K562 (cell line): ENCODE measurements at regions not wholly inside any gene's neighbourhood (a gene's known extent, or its start where the extent isn't known, plus 50 kb on each side); places are given as distances from the start of the nearest gene placed in this dataset.
"Not testable (repeated sequence)": the region's sequence is repeated elsewhere in the genome, so short reads cannot be mapped to it uniquely, and the experiment has no call there.

ENCODE experiments used
- IRF2 ChIP-seq: sonication (generic); formaldehyde crosslinking; IDR thresholded peaks from 2 replicates; pipeline ENCODE4 v1.8.1; 2022; ENCODE audit warnings: mild to moderate bottlenecking, missing genetic modification reagents
- RAD51 ChIP-seq: fragments of 450-650 bp; IDR thresholded peaks from 2 replicates; pipeline ENCODE4 v1.7.1; 2016; ENCODE audit warnings: low read depth, mild to moderate bottlenecking, borderline replicate concordance

GRCh38 chr4:189579645-189580044, 361.0 kb upstream of the FRG1 start:
- TF ChIP-seq IRF2, RAD51: not testable (repeated sequence)
